Gastrocnemius medialis (tissue), 4 donors: ENCODE measurements at regions not wholly inside any gene's neighbourhood (a gene's known extent, or its start where the extent isn't known, plus 50 kb on each side); places are given as distances from the start of the nearest gene placed in this dataset.

ENCODE experiments used
- CTCF ChIP-seq, 5 experiments: fragments of 450-650 bp in 3 of 5; fragments of 200-600 bp in 2 of 5; sonication (generic) in 2 of 5; IDR thresholded peaks in 4 of 5; conservative IDR thresholded peaks in 1 of 5; 1 replicate in 4 of 5; 2 replicates in 1 of 5; pipeline ENCODE4 v1.5.1; 2016 to 2019; ENCODE audit warnings: antibody characterized with exemption in 5 of 5, mild to moderate bottlenecking in 3 of 5, moderate library complexity in 3 of 5
- POLR2A ChIP-seq, 2 donors: fragments of 450-650 bp; IDR thresholded peaks; one replicate each; pipeline ENCODE4 v1.6.1; 2017; ENCODE audit warnings: antibody characterized with exemption in 2 of 2, mild to moderate bottlenecking in 2 of 2, moderate library complexity in 2 of 2

GRCh38 chr4:64079316-64079715 is 329.9 kb downstream of the TECRL start:
- no peak for TF ChIP-seq CTCF (IDR thresholded peaks at IDR 0.05 in 4 of 5, conservative IDR thresholded peaks at IDR 0.05 in 1 of 5)
- no peak for TF ChIP-seq POLR2A (IDR thresholded peaks at IDR 0.05)
